H9 (cell line): ENCODE measurements at regions not wholly inside any gene's neighbourhood (a gene's known extent, or its start where the extent isn't known, plus 50 kb on each side); places are given as distances from the start of the nearest gene placed in this dataset.

ENCODE experiments used
- DNase-seq: peaks from one replicate; pipeline ENCODE4 v3.0.0-alpha.2; 2017
- H2AFZ ChIP-seq: one replicate; pipeline ENCODE4 v1.6.1; 2013; ENCODE audit warnings: mild to moderate bottlenecking, low read length, control low read depth, moderate library complexity
- H2AK5ac ChIP-seq: 2 replicates; pipeline ENCODE4 v1.6.1; 2013; ENCODE audit warnings: low read length, control low read depth, mixed read lengths; ENCODE audit not compliant: insufficient read length
- H2BK120ac ChIP-seq: one replicate; pipeline ENCODE4 v1.6.1; 2013; ENCODE audit warnings: low read depth, mild to moderate bottlenecking, low read length, control low read depth, inconsistent platforms; ENCODE audit not compliant: poor library complexity, severe bottlenecking
- H2BK12ac ChIP-seq: 2 replicates; pipeline ENCODE4 v1.6.1; 2013; ENCODE audit warnings: low read length, control low read depth, mixed read lengths, low read depth; ENCODE audit not compliant: insufficient read length
- H2BK15ac ChIP-seq: 2 replicates; pipeline ENCODE4 v1.6.1; 2013; ENCODE audit warnings: low read depth, low read length, control low read depth
- H2BK20ac ChIP-seq: one replicate; pipeline ENCODE4 v1.6.1; 2013; ENCODE audit warnings: low read depth, mild to moderate bottlenecking, low read length, control low read depth, inconsistent platforms; ENCODE audit not compliant: poor library complexity, severe bottlenecking
- H2BK5ac ChIP-seq: 2 replicates; pipeline ENCODE4 v1.6.1; 2013; ENCODE audit warnings: low read length, control low read depth, mixed read lengths; ENCODE audit not compliant: insufficient read length
- H3K14ac ChIP-seq: 2 replicates; pipeline ENCODE4 v1.6.1; 2013; ENCODE audit warnings: low read length, control low read depth; ENCODE audit not compliant: insufficient read depth
- H3K18ac ChIP-seq: 2 replicates; pipeline ENCODE4 v1.6.1; 2013; ENCODE audit warnings: low read depth, mild to moderate bottlenecking, mixed read lengths, low read length, control low read depth; ENCODE audit not compliant: insufficient read length
- H3K23ac ChIP-seq: 2 replicates; pipeline ENCODE4 v1.6.1; 2013; ENCODE audit warnings: low read length, control low read depth, mixed read lengths, low read depth; ENCODE audit not compliant: insufficient read length
- H3K23me2 ChIP-seq: 2 replicates; pipeline ENCODE4 v1.6.1; 2013; ENCODE audit warnings: low read depth, mild to moderate bottlenecking, mixed read lengths, low read length, control low read depth; ENCODE audit not compliant: insufficient read length, poor library complexity, severe bottlenecking
- H3K27ac ChIP-seq: 2 replicates; pipeline ENCODE4 v1.5.1; 2013; ENCODE audit warnings: low read length, control low read depth, mixed read lengths, low read depth; ENCODE audit not compliant: insufficient read length
- H3K27me3 ChIP-seq: 2 replicates; pipeline ENCODE4 v1.6.1; 2013; ENCODE audit warnings: low read length, control low read depth, inconsistent platforms; ENCODE audit not compliant: insufficient read depth
- H3K4ac ChIP-seq: 2 replicates; pipeline ENCODE4 v1.6.1; 2013; ENCODE audit warnings: low read depth, mild to moderate bottlenecking, control low read depth, inconsistent platforms, low read length, moderate library complexity
- H3K4me1 ChIP-seq: 2 replicates; pipeline ENCODE4 v1.6.1; 2013; ENCODE audit warnings: low read length, control low read depth, inconsistent platforms; ENCODE audit not compliant: insufficient read depth
- H3K4me2 ChIP-seq: 2 replicates; pipeline ENCODE4 v1.6.1; 2013; ENCODE audit warnings: low read length, control low read depth, mixed read lengths; ENCODE audit not compliant: insufficient read length, insufficient read depth
- H3K56ac ChIP-seq: 2 replicates; pipeline ENCODE4 v1.6.1; 2013; ENCODE audit warnings: low read depth, mild to moderate bottlenecking, mixed read lengths, low read length, control low read depth; ENCODE audit not compliant: insufficient read length
- H3K79me1 ChIP-seq: 2 replicates; pipeline ENCODE4 v1.6.1; 2013; ENCODE audit warnings: low read depth, mild to moderate bottlenecking, moderate library complexity, low read length, control low read depth, inconsistent platforms; ENCODE audit not compliant: insufficient read depth, poor library complexity, severe bottlenecking
- H3K79me2 ChIP-seq: 2 replicates; pipeline ENCODE4 v1.6.1; 2013; ENCODE audit warnings: low read length, control low read depth, inconsistent platforms; ENCODE audit not compliant: insufficient read depth
- H3K9ac ChIP-seq: 2 replicates; pipeline ENCODE4 v1.6.1; 2013; ENCODE audit warnings: low read length, control low read depth, mixed read lengths; ENCODE audit not compliant: insufficient read length; ENCODE audit errors: extremely low read depth
- H3K9me3 ChIP-seq: one replicate; pipeline ENCODE4 v1.6.1; 2013; ENCODE audit warnings: low read depth, low read length, inconsistent platforms; ENCODE audit not compliant: control insufficient read depth
- H3T11ph ChIP-seq: one replicate; pipeline ENCODE4 v1.6.1; 2013; ENCODE audit warnings: mild to moderate bottlenecking, low read length, control low read depth, inconsistent platforms
- H4K20me1 ChIP-seq: one replicate; pipeline ENCODE4 v1.6.1; 2013; ENCODE audit not compliant: control insufficient read depth, insufficient read length, insufficient read depth
- H4K5ac ChIP-seq: 2 replicates; pipeline ENCODE4 v1.6.1; 2013; ENCODE audit warnings: low read depth, mild to moderate bottlenecking, mixed read lengths, low read length, control low read depth; ENCODE audit not compliant: insufficient read length
- H4K8ac ChIP-seq: replicated peaks from 2 replicates; pipeline ENCODE4 v1.6.1; 2013; ENCODE audit warnings: low read length, control low read depth, mixed read lengths, low read depth; ENCODE audit not compliant: insufficient read length
- H4K91ac ChIP-seq: 2 replicates; pipeline ENCODE4 v1.6.1; 2013; ENCODE audit warnings: low read depth, mild to moderate bottlenecking, moderate library complexity, mixed read lengths, low read length, control low read depth; ENCODE audit not compliant: insufficient read length
- H3K27ac Mint-ChIP-seq, 3 experiments: 2 replicates in 2 of 3; 3 replicates in 1 of 3; pipeline ENCODE4 v1.8.0; 2020 to 2021; ENCODE audit warnings: mixed read lengths in 3 of 3, mild to moderate bottlenecking in 1 of 3, moderate library complexity in 1 of 3
- H3K27me3 Mint-ChIP-seq: 2 replicates; pipeline ENCODE4 v1.8.0; 2021; ENCODE audit warnings: low read depth, mild to moderate bottlenecking, moderate library complexity, mixed read lengths
- H3K36me3 Mint-ChIP-seq, 3 experiments: 2 replicates in 2 of 3; 3 replicates in 1 of 3; pipeline ENCODE4 v1.8.0; 2020 to 2021; ENCODE audit warnings: low read depth in 3 of 3, mixed read lengths in 3 of 3; ENCODE audit not compliant: insufficient read depth in 1 of 3
- H3K4me1 Mint-ChIP-seq, 2 experiments: 2 replicates each; pipeline ENCODE4 v1.8.0; 2020; ENCODE audit warnings: mixed read lengths in 2 of 2
- H3K4me3 Mint-ChIP-seq, 2 experiments: 2 replicates in 1 of 2; 3 replicates in 1 of 2; pipeline ENCODE4 v1.8.0; 2020 to 2021; ENCODE audit warnings: mild to moderate bottlenecking in 2 of 2, mixed read lengths in 2 of 2, moderate library complexity in 1 of 2
- H3K9me3 Mint-ChIP-seq, 2 experiments: 2 replicates in 1 of 2; 3 replicates in 1 of 2; pipeline ENCODE4 v1.8.0; 2020; ENCODE audit warnings: mild to moderate bottlenecking in 2 of 2, mixed read lengths in 2 of 2, moderate library complexity in 1 of 2
- CTCF ChIP-seq: fragments of 200-600 bp; sonication (generic); conservative IDR thresholded peaks from 3 replicates; pipeline ENCODE4 v1.8.0; 2021; ENCODE audit warnings: antibody characterized with exemption, mild to moderate bottlenecking
- WGBS: extraction: QIAGEN DNeasy Blood & Tissue Kit; methylation state at CpG from one replicate; pipeline ENCODE4 v1.1.7; 2013; ENCODE audit warnings: missing lambda C conversion rate, low lambda C conversion rate, mixed read lengths; ENCODE audit not compliant: insufficient read length; ENCODE audit errors: extremely low coverage; 5-methylcytosine and 5-hydroxymethylcytosine counted together

- no peaks in the 10 kb centered on the region; a peak in 1 of 7 replicates for H3K36me3 Mint-ChIP-seq
- no peak overlapping the region for H2AFZ ChIP-seq
Measured at GRCh38 chr21:22223385-22223784, 1225.2 kb downstream of the NCAM2 start.

More at GRCh38 chr21:22223385-22223784, 1225.2 kb downstream of the NCAM2 start:
- Histone ChIP-seq H3T11ph (no peak overlapping the region), H3K23me2 (no peaks in the 10 kb centered on the region), H3K9ac (no peak overlapping the region), H4K91ac (no peak overlapping the region), H3K9me3 (no peaks in the 10 kb centered on the region), H3K79me2 (no peaks in the 10 kb centered on the region), H2BK12ac (no peak overlapping the region), H3K23ac (no peak overlapping the region), H4K5ac (no peak overlapping the region), H4K20me1 (no peaks in the 10 kb centered on the region), H3K79me1 (no peaks in the 10 kb centered on the region), H4K8ac (no peak overlapping the region), H2AK5ac (no peak overlapping the region), H3K4me1 (no peaks in the 10 kb centered on the region), H3K18ac (no peak overlapping the region), H3K27me3 (no peaks in the 10 kb centered on the region), H3K14ac (no peak overlapping the region), H2BK20ac (no peak overlapping the region), H3K4ac (no peak overlapping the region), H2BK120ac (no peak overlapping the region), H2BK15ac (no peak overlapping the region), H3K56ac (no peak overlapping the region), H3K27ac (no peak overlapping the region), H3K4me2 (no peak overlapping the region), H2BK5ac (no peak overlapping the region)
- Mint-ChIP-seq H3K4me3 (no peak overlapping the region), H3K27me3 (no peaks in the 10 kb centered on the region), H3K4me1 (no peaks in the 10 kb centered on the region), H3K27ac (no peak overlapping the region), H3K9me3 (no peaks in the 10 kb centered on the region)
- DNase-seq: no peak
- TF ChIP-seq CTCF: no peak
- no CpG with 5 or more reads among the region's 3 CpGs for WGBS
